Mesendoderm (in vitro differentiated cells): ENCODE measurements at regions not wholly inside any gene's neighbourhood (a gene's known extent, or its start where the extent isn't known, plus 50 kb on each side); places are given as distances from the start of the nearest gene placed in this dataset.

Source experiments
- DNase-seq: peaks from one replicate; pipeline ENCODE4 v3.0.0; 2013
- H2AK5ac ChIP-seq: 2 replicates; pipeline ENCODE4 v1.6.1; 2013; ENCODE audit warnings: low read length, inconsistent platforms
- H2BK120ac ChIP-seq: 2 replicates; pipeline ENCODE4 v1.6.1; 2013; ENCODE audit warnings: low read depth, mild to moderate bottlenecking, low read length, moderate library complexity, mixed read lengths
- H2BK15ac ChIP-seq: replicated peaks from 2 replicates; pipeline ENCODE4 v1.6.1; 2013; ENCODE audit warnings: low read depth, mild to moderate bottlenecking, moderate library complexity
- H2BK5ac ChIP-seq: 2 replicates; pipeline ENCODE4 v1.6.1; 2013; ENCODE audit warnings: low read length, inconsistent platforms
- H3K18ac ChIP-seq: 2 replicates; pipeline ENCODE4 v1.6.1; 2013; ENCODE audit warnings: mild to moderate bottlenecking, low read length, mixed read lengths
- H3K23ac ChIP-seq: one replicate; pipeline ENCODE4 v1.6.1; 2013; ENCODE audit warnings: low read length
- H3K27ac ChIP-seq: 2 replicates; pipeline ENCODE4 v1.5.1; 2013; ENCODE audit warnings: low read depth, mild to moderate bottlenecking, inconsistent platforms, low read length, moderate library complexity
- H3K27me3 ChIP-seq: 2 replicates; pipeline ENCODE4 v1.6.1; 2013; ENCODE audit warnings: low read length, control low read depth, mild to moderate bottlenecking, inconsistent platforms; ENCODE audit not compliant: insufficient read depth, poor library complexity
- H3K36me3 ChIP-seq: 2 replicates; pipeline ENCODE4 v1.6.1; 2013; ENCODE audit warnings: low read length, inconsistent platforms; ENCODE audit not compliant: control insufficient read depth, insufficient read depth
- H3K4ac ChIP-seq: one replicate; pipeline ENCODE4 v1.6.1; 2013; ENCODE audit warnings: low read depth, mild to moderate bottlenecking, low read length, moderate library complexity
- H3K4me1 ChIP-seq: 2 replicates; pipeline ENCODE4 v1.6.1; 2013; ENCODE audit warnings: low read depth, low read length, inconsistent platforms; ENCODE audit not compliant: control insufficient read depth
- H3K4me2 ChIP-seq: 2 replicates; pipeline ENCODE4 v1.6.1; 2013; ENCODE audit warnings: low read length
- H3K4me3 ChIP-seq: 2 replicates; pipeline ENCODE4 v1.5.1; 2013; ENCODE audit warnings: mild to moderate bottlenecking, low read length
- H3K56ac ChIP-seq: one replicate; pipeline ENCODE4 v1.6.1; 2013; ENCODE audit warnings: low read length
- H3K79me1 ChIP-seq: 2 replicates; pipeline ENCODE4 v1.6.1; 2013; ENCODE audit warnings: low read length, inconsistent platforms
- H3K79me2 ChIP-seq: 2 replicates; pipeline ENCODE4 v1.6.1; 2013; ENCODE audit warnings: mild to moderate bottlenecking, low read length; ENCODE audit not compliant: control insufficient read depth, insufficient read depth
- H3K9ac ChIP-seq: 2 replicates; pipeline ENCODE4 v1.6.1; 2013; ENCODE audit warnings: low read length, inconsistent platforms
- H4K5ac ChIP-seq: one replicate; pipeline ENCODE4 v1.6.1; 2013; ENCODE audit warnings: low read length
- H4K8ac ChIP-seq: one replicate; pipeline ENCODE4 v1.6.1; 2013; ENCODE audit warnings: low read depth, mild to moderate bottlenecking, control low read depth, low read length, moderate library complexity
- WGBS: extraction: QIAGEN DNeasy Blood & Tissue Kit; methylation state at CpG from one replicate; pipeline ENCODE4 v1.1.7; 2013; ENCODE audit warnings: low lambda C conversion rate, missing lambda C conversion rate; ENCODE audit not compliant: insufficient coverage; ENCODE audit errors: extremely low coverage; 5-methylcytosine and 5-hydroxymethylcytosine counted together

GRCh38 chr2:74081030-74081762 lies 66.5 kb downstream of the BOLA3 start:
- no peaks in the 10 kb centered on the region for H3K4me1 ChIP-seq
- H3K18ac ChIP-seq = no peak overlapping the region
- H3K56ac ChIP-seq = no peak overlapping the region
- no peak overlapping the region for H4K8ac ChIP-seq
- H3K4ac ChIP-seq = no peak overlapping the region
- DNase-seq = no peak
- no CpG with 5 or more reads among the region's 12 CpGs for WGBS
- no peak overlapping the region for H2BK15ac ChIP-seq
- H2BK5ac ChIP-seq = no peak overlapping the region
- no peak overlapping the region for H3K9ac ChIP-seq
- H3K4me3 ChIP-seq = no peak overlapping the region
- no peaks in the 10 kb centered on the region for H3K79me1 ChIP-seq
- no peaks in the 10 kb centered on the region for H3K79me2 ChIP-seq
- H2AK5ac ChIP-seq = no peak overlapping the region
- no peak overlapping the region for H3K27ac ChIP-seq
- no peaks in the 10 kb centered on the region for H3K27me3 ChIP-seq
- no peak overlapping the region for H3K23ac ChIP-seq
- no peak overlapping the region for H2BK120ac ChIP-seq
- H3K4me2 ChIP-seq = no peak overlapping the region
- H3K36me3 ChIP-seq = no peaks in the 10 kb centered on the region
- no peak overlapping the region for H4K5ac ChIP-seq

- H3K79me1 ChIP-seq = no peaks in the 10 kb centered on the region
- H3K18ac ChIP-seq = no peak overlapping the region
- H3K56ac ChIP-seq = no peak overlapping the region
- no peaks in the 10 kb centered on the region for H3K27me3 ChIP-seq
- H3K4me2 ChIP-seq = no peak overlapping the region
- DNase-seq = no peak
- no peaks in the 10 kb centered on the region for H3K79me2 ChIP-seq
- H3K27ac ChIP-seq = no peak overlapping the region
- no peak overlapping the region for H3K4ac ChIP-seq
- H3K4me1 ChIP-seq = no peaks in the 10 kb centered on the region
- no peak overlapping the region for H2BK120ac ChIP-seq
- H3K23ac ChIP-seq = no peak overlapping the region
- no peaks in the 10 kb centered on the region for H3K36me3 ChIP-seq
- H3K9ac ChIP-seq = no peak overlapping the region
- no peak overlapping the region for H3K4me3 ChIP-seq
- H2BK5ac ChIP-seq = no peak overlapping the region
- no peak overlapping the region for H2BK15ac ChIP-seq
- no CpG with 5 or more reads among the region's 2 CpGs for WGBS
- H2AK5ac ChIP-seq = no peak overlapping the region
- H4K5ac ChIP-seq = no peak overlapping the region
- no peak overlapping the region for H4K8ac ChIP-seq
These were observed 66.0 kb downstream of the BOLA3 start for GRCh38 chr2:74081763-74082110.

GRCh38 chr2:74083750-74084149 lies 64.0 kb downstream of the BOLA3 start:
- no CpG with 5 or more reads among the region's 11 CpGs for WGBS
- Histone ChIP-seq H3K56ac (no peak overlapping the region), H2BK120ac (no peak overlapping the region), H2BK15ac (no peak overlapping the region), H4K8ac (no peak overlapping the region), H3K27me3 (no peaks in the 10 kb centered on the region), H3K23ac (no peak overlapping the region), H3K4me2 (no peak overlapping the region), H2AK5ac (no peak overlapping the region), H3K4me3 (no peak overlapping the region), H2BK5ac (no peak overlapping the region), H3K79me2 (no peaks in the 10 kb centered on the region), H4K5ac (no peak overlapping the region), H3K79me1 (no peaks in the 10 kb centered on the region), H3K4me1 (no peaks in the 10 kb centered on the region), H3K18ac (no peak overlapping the region), H3K36me3 (peaks cover 1% of the 10 kb centered on the region), H3K27ac (no peak overlapping the region), H3K4ac (no peak overlapping the region), H3K9ac (no peak overlapping the region)
- no peak for DNase-seq
